Colonic mucosa (tissue), 4 donors: ENCODE measurements at regions not wholly inside any gene's neighbourhood (a gene's known extent, or its start where the extent isn't known, plus 50 kb on each side); places are given as distances from the start of the nearest gene placed in this dataset.

Experiments used
- DNase-seq: peaks from one replicate; pipeline ENCODE4 v3.0.0-alpha.2; 2020
- H3K27ac ChIP-seq: fragments of 200-600 bp; one replicate; pipeline ENCODE4 v1.8.0; 2021
- H3K27me3 ChIP-seq: fragments of 200-600 bp; one replicate; pipeline ENCODE4 v1.8.0; 2021
- H3K36me3 ChIP-seq: fragments of 200-600 bp; one replicate; pipeline ENCODE4 v1.8.0; 2021
- H3K4me1 ChIP-seq: fragments of 200-600 bp; one replicate; pipeline ENCODE4 v1.8.0; 2021; ENCODE audit warnings: mild to moderate bottlenecking
- H3K4me3 ChIP-seq: fragments of 200-600 bp; one replicate; pipeline ENCODE4 v1.8.0; 2021
- H3K9ac ChIP-seq, 2 donors: one replicate each; pipeline ENCODE4 v1.7.0; 2013; ENCODE audit warnings: control low read depth in 2 of 2, low read depth in 2 of 2, low read length in 2 of 2
- H3K9me3 ChIP-seq: fragments of 200-600 bp; one replicate; pipeline ENCODE4 v1.8.0; 2021
- CTCF ChIP-seq: fragments of 200-600 bp; IDR thresholded peaks from one replicate; pipeline ENCODE4 v1.8.0; 2022; ENCODE audit warnings: antibody characterized with exemption, mild to moderate bottlenecking
- intact Hi-C: fragments of 100-400 bp; cut with DNase I; formaldehyde crosslinking; loops from one replicate; pipeline ENCODE4 v1.14.1; 2022
- donor health status: healthy.
- donor health status: DM: no; HTN: no; CAD: no.
- donor health status: DM: no; HTN: no; CAD: no.

- intact Hi-C loops: no loop called here
- no peaks in the 10 kb centered on the region for H3K4me1 ChIP-seq
- no peaks in the 10 kb centered on the region for H3K36me3 ChIP-seq
- H3K4me3 ChIP-seq: no peak overlapping the region
- no peak overlapping the region for H3K9ac ChIP-seq
- no peaks in the 10 kb centered on the region for H3K9me3 ChIP-seq
- no peak overlapping the region for H3K27ac ChIP-seq
- no peak for DNase-seq
- no peaks in the 10 kb centered on the region for H3K27me3 ChIP-seq
- TF ChIP-seq CTCF: no peak
These were observed 621.2 kb upstream of the NRP1 start for GRCh38 chr10:33955676-33956075.

DNA sequence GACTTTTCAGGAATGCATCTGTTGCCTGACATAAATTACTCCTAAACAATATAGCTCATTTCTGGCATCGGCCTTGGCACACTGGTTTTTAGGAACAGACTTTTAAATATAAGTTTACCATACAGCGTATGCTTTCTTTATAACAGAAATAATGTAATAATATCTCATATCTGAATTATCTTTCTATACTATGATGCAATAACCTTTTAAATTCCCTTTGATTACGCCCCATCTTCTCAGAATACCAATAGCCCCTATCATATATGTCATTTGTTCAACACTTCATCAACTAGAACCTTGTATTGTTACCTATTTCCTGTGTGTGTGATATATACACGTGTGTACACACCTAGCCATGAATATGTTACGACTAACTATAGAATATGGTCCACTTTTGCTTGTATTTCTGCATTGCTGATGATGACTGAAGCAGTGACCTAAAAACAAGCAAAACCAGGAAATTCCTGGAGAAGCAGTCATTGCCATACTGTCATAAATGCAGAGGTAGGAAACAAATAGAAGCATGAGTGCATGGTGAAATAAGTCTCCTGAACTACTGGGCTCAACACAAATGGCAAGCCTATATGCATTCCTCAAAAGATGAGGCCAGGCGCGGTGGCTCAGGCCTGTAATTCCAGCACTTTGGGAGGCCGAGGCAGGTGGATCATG, 618.4 kb upstream of the NRP1 start:
- intact Hi-C loops: no loop called here
- DNase-seq: no peak
- Histone ChIP-seq H3K4me3 (no peak overlapping the region), H3K36me3 (no peaks in the 10 kb centered on the region), H3K4me1 (no peaks in the 10 kb centered on the region), H3K9me3 (no peaks in the 10 kb centered on the region), H3K27me3 (no peaks in the 10 kb centered on the region), H3K9ac (no peak overlapping the region), H3K27ac (no peak overlapping the region)
- no peak for TF ChIP-seq CTCF

DNA sequence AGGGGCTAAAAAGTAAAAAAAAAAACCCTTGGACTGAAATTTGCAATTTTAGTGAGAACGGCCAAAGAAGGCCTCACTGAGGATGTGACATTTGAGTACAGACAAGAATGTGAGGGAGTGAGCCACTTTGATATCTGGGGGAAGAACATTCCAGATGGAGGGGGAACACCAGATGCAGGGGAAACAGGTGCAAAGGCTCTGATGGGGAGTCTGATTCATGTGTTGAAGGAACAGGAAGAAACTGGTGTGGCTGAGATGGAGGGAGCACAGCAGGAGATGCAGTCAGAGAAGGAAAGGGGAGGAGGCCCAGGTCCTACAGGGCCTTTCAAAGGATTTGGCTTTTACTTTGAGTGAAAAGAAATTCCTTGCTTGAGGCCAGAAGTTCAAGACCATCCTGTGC, 615.7 kb upstream of the NRP1 start:
- no peak for DNase-seq
- no peaks in the 10 kb centered on the region for H3K27me3 ChIP-seq
- intact Hi-C loops: no loop called here
- no peak for TF ChIP-seq CTCF
- H3K9ac ChIP-seq: no peak overlapping the region
- H3K27ac ChIP-seq: no peak overlapping the region
- H3K36me3 ChIP-seq: no peaks in the 10 kb centered on the region
- no peaks in the 10 kb centered on the region for H3K4me1 ChIP-seq
- H3K4me3 ChIP-seq: no peak overlapping the region
- no peaks in the 10 kb centered on the region for H3K9me3 ChIP-seq

DNA sequence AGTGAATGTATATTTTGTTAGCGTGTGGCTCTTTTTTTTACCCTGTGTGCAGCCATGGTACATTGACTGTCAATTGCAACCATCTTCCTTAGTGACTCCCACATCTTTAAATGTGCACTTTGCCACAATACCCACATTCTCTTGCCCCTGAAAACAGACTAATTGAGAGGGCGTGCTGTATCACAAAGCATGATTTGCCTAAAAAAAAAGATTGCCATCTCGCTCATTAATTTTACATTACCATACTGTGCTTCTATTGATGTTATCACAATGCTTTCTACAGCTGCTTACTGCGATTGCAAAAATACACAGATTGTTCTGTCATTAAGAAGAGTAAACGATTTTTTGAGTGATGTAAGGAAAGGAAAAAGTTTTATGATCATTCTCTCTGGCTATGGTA, 613.1 kb upstream of the NRP1 start:
- Histone ChIP-seq H3K36me3 (no peaks in the 10 kb centered on the region), H3K4me3 (no peak overlapping the region), H3K9me3 (no peaks in the 10 kb centered on the region), H3K27ac (no peak overlapping the region), H3K27me3 (no peaks in the 10 kb centered on the region), H3K9ac (no peak overlapping the region), H3K4me1 (no peaks in the 10 kb centered on the region)
- intact Hi-C loops: no loop called here
- no peak for TF ChIP-seq CTCF
- DNase-seq: no peak

- no peak overlapping the region for H3K27ac ChIP-seq
- no peak for DNase-seq
- H3K9me3 ChIP-seq: no peaks in the 10 kb centered on the region
- TF ChIP-seq CTCF: no peak
- no peak overlapping the region for H3K4me3 ChIP-seq
- H3K9ac ChIP-seq: no peak overlapping the region
- no peaks in the 10 kb centered on the region for H3K27me3 ChIP-seq
- intact Hi-C loops: no loop called here
- no peaks in the 10 kb centered on the region for H3K4me1 ChIP-seq
- no peaks in the 10 kb centered on the region for H3K36me3 ChIP-seq
These were observed 610.6 kb upstream of the NRP1 start for GRCh38 chr10:33945051-33945450.
